H7 (cell line): ENCODE measurements at regions not wholly inside any gene's neighbourhood (a gene's known extent, or its start where the extent isn't known, plus 50 kb on each side); places are given as distances from the start of the nearest gene placed in this dataset.
"Not testable (repeated sequence)": the region's sequence is repeated elsewhere in the genome, so short reads cannot be mapped to it uniquely, and the experiment has no call there.

Experiments used
- DNase-seq: peaks from one replicate; pipeline ENCODE4 v3.0.0; 2012
- H3K27me3 ChIP-seq: 2 replicates; pipeline ENCODE4 v1.6.0; 2011; ENCODE audit warnings: mild to moderate bottlenecking, low read length; ENCODE audit not compliant: control insufficient read depth, insufficient read depth
- H3K36me3 ChIP-seq: replicated peaks from 2 replicates; pipeline ENCODE4 v1.5.1; 2011; ENCODE audit warnings: low read length; ENCODE audit not compliant: control insufficient read depth, insufficient read depth
- H3K4me3 ChIP-seq: 2 replicates; pipeline ENCODE4 v1.5.1; 2011; ENCODE audit warnings: low read depth, mild to moderate bottlenecking, control low read depth, low read length, moderate library complexity; ENCODE audit not compliant: insufficient read depth

- H3K36me3 ChIP-seq = no peaks in the 10 kb centered on the region
- DNase-seq = no peak
- H3K27me3 ChIP-seq = no peaks in the 10 kb centered on the region
- H3K4me3 ChIP-seq = no peak overlapping the region
Observed at GRCh38 chr6:61622601-61623000, 663.4 kb downstream of the KHDRBS2 start.

GRCh38 chr6:61614119-61614518 is 671.9 kb downstream of the KHDRBS2 start:
- Histone ChIP-seq H3K4me3 (no peak overlapping the region), H3K36me3 (no peaks in the 10 kb centered on the region), H3K27me3 (no peaks in the 10 kb centered on the region)
- no peak for DNase-seq

GRCh38 chr6:61606500-61606899 is 679.5 kb downstream of the KHDRBS2 start:
- Histone ChIP-seq H3K36me3 (no peaks in the 10 kb centered on the region), H3K27me3 (no peaks in the 10 kb centered on the region), H3K4me3 (no peak overlapping the region)
- DNase-seq = peak; percentile 28

- not testable (repeated sequence) for DNase-seq, H3K36me3 ChIP-seq, H3K4me3 ChIP-seq, H3K27me3 ChIP-seq
Observed at GRCh38 chr6:61605851-61606250, 680.2 kb downstream of the KHDRBS2 start.

GRCh38 chr6:61602171-61602570 is 683.9 kb downstream of the KHDRBS2 start:
- H3K36me3 ChIP-seq, DNase-seq, H3K4me3 ChIP-seq, H3K27me3 ChIP-seq: not testable (repeated sequence)

- DNase-seq = peak; percentile 4
- Histone ChIP-seq H3K36me3 (no peaks in the 10 kb centered on the region; the same call in 1 of the 2 replicates), H3K4me3 (no peak overlapping the region), H3K27me3 (no peaks in the 10 kb centered on the region)
Observed at GRCh38 chr6:61592238-61592637, 693.8 kb downstream of the KHDRBS2 start.

GRCh38 chr6:61586934-61587537 is 699.0 kb downstream of the KHDRBS2 start:
- Histone ChIP-seq H3K27me3 (no peaks in the 10 kb centered on the region), H3K36me3 (no peaks in the 10 kb centered on the region; the same call in 1 of the 2 replicates), H3K4me3 (no peak overlapping the region)
- no peak for DNase-seq

GRCh38 chr6:61585504-61585903 is 700.5 kb downstream of the KHDRBS2 start:
- no peaks in the 10 kb centered on the region for H3K27me3 ChIP-seq
- DNase-seq = no peak
- no peak overlapping the region for H3K4me3 ChIP-seq
- no peaks in the 10 kb centered on the region for H3K36me3 ChIP-seq

- Histone ChIP-seq H3K4me3 (no peak overlapping the region), H3K27me3 (peaks cover 6% of the 10 kb centered on the region; the same call in 1 of the 2 replicates), H3K36me3 (no peaks in the 10 kb centered on the region)
- DNase-seq = no peak
Observed at GRCh38 chr6:61562098-61562497, 723.9 kb downstream of the KHDRBS2 start.

- Histone ChIP-seq H3K4me3 (no peak overlapping the region), H3K27me3 (peaks cover 6% of the 10 kb centered on the region; the same call in 1 of the 2 replicates), H3K36me3 (no peaks in the 10 kb centered on the region)
- no peak for DNase-seq
Observed at GRCh38 chr6:61558796-61559195, 727.2 kb downstream of the KHDRBS2 start.

- Histone ChIP-seq H3K4me3 (no peak overlapping the region), H3K36me3 (no peaks in the 10 kb centered on the region), H3K27me3 (no peaks in the 10 kb centered on the region; the same call in 1 of the 2 replicates)
- DNase-seq = no peak
Observed at GRCh38 chr6:61555993-61556392, 730.0 kb downstream of the KHDRBS2 start.

- no peak overlapping the region for H3K4me3 ChIP-seq
- no peak for DNase-seq
- H3K36me3 ChIP-seq = no peaks in the 10 kb centered on the region
Observed at GRCh38 chr6:61538801-61539200, 747.2 kb downstream of the KHDRBS2 start.

GRCh38 chr6:61532749-61533148 is 753.3 kb downstream of the KHDRBS2 start:
- not testable (repeated sequence) for DNase-seq, H3K4me3 ChIP-seq

More at GRCh38 chr6:61538801-61539200, 747.2 kb downstream of the KHDRBS2 start:
- no peaks in the 10 kb centered on the region for H3K27me3 ChIP-seq

More at GRCh38 chr6:61532749-61533148, 753.3 kb downstream of the KHDRBS2 start:
- not testable (repeated sequence) for H3K36me3 ChIP-seq, H3K27me3 ChIP-seq
